Cardiac muscle cell (in vitro differentiated cells and primary cell): ENCODE measurements at regions not wholly inside any gene's neighbourhood (a gene's known extent, or its start where the extent isn't known, plus 50 kb on each side); places are given as distances from the start of the nearest gene placed in this dataset.

Experiments used
- DNase-seq, 2 donors: peaks; one replicate each; pipeline versions ENCODE4 v3.0.0 to v3.0.0-alpha.2; 2010 to 2017; ENCODE audit warnings: low read depth in 1 of 2, low spot score in 1 of 2
- H3K27ac ChIP-seq: fragments of 200-600 bp; sonication (generic); 2 replicates; pipeline ENCODE4 v1.5.1; 2016
- H3K27me3 ChIP-seq: fragments of 200-600 bp; sonication (generic); 2 replicates; pipeline ENCODE4 v1.6.0; 2016; ENCODE audit warnings: control low read depth
- H3K36me3 ChIP-seq: fragments of 200-600 bp; sonication (generic); 2 replicates; pipeline ENCODE4 v1.5.1; 2016; ENCODE audit warnings: control low read depth
- H3K4me1 ChIP-seq: fragments of 200-600 bp; sonication (generic); 2 replicates; pipeline ENCODE4 v1.8.1; 2017; ENCODE audit warnings: low read depth, mild to moderate bottlenecking, mixed run types
- H3K4me3 ChIP-seq: fragments of 200-600 bp; sonication (generic); 2 replicates; pipeline ENCODE4 v1.5.1; 2016; ENCODE audit warnings: mild to moderate bottlenecking
- H3K9me3 ChIP-seq: fragments of 200-600 bp; sonication (generic); 2 replicates; pipeline ENCODE4 v1.5.1; 2017; ENCODE audit warnings: low read depth, mild to moderate bottlenecking, control low read depth
- CTCF ChIP-seq: IDR thresholded peaks from 2 replicates; pipeline ENCODE4 v1.5.1; 2012; ENCODE audit warnings: low read depth, mild to moderate bottlenecking, low read length

DNA sequence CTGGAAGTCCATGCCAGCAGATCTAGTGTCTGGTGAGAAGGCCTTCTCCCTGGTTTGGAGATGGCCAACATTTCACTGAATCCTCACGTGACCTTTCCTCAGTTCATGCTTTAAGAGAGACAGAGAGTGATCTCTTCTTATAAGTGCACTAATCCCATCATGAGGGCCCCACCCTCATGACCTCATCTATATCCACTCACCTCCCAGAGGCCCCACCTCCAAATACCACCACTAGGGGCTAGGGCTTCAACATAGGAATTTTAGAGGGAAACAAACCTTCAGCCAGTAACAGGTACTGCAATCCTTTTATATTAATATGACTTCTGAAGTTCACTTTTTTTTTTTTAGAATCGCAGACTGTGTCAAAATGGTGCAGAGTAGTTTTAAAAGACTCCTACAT, 496.9 kb upstream of the ADAMTS16 start:
- no peaks in the 10 kb centered on the region for H3K9me3 ChIP-seq
- no peak overlapping the region for H3K4me3 ChIP-seq
- H3K27ac ChIP-seq: no peak overlapping the region
- no peak for DNase-seq
- no peak for TF ChIP-seq CTCF
- H3K27me3 ChIP-seq: no peaks in the 10 kb centered on the region
- no peaks in the 10 kb centered on the region for H3K36me3 ChIP-seq
- no peaks in the 10 kb centered on the region for H3K4me1 ChIP-seq

- H3K27ac ChIP-seq: no peak overlapping the region
- no peak for TF ChIP-seq CTCF
- DNase-seq: no peak
- no peaks in the 10 kb centered on the region for H3K27me3 ChIP-seq
- no peaks in the 10 kb centered on the region for H3K9me3 ChIP-seq
- no peaks in the 10 kb centered on the region for H3K4me1 ChIP-seq
- no peaks in the 10 kb centered on the region for H3K36me3 ChIP-seq
- no peak overlapping the region for H3K4me3 ChIP-seq
Observed at GRCh38 chr5:4643960-4644359, 496.2 kb upstream of the ADAMTS16 start.

DNA sequence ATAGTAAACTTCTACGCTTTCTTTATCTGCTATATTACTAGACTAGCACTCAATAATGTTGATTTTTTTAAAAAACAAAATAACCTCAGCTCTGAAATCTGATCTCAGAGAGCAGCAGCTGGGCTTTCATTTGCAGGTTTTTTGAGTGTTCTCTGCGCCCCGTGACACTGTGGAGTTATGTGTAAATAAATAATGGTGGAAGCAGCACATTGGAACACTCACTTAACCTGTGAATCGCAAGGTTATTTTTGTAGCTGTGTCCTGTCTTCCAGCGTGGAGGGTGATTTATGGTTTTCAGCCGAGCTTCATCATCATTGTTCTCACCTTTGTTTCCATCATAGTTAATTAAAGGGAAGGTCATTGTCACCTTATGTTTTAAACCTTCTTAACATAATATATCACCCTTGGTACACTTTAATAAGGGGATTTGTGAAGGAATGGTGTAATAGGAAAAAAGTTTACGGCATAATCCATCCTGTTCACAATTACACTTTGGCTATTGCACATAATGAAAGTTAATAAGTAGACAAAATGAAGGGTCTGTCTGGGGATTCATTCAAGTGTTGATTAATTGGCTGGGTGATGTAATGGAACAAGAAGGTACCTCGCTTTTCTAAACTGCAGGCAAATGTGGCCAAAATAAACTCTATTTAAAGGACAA, 493.3 kb upstream of the ADAMTS16 start:
- H3K4me1 ChIP-seq: no peaks in the 10 kb centered on the region
- H3K9me3 ChIP-seq: no peaks in the 10 kb centered on the region
- TF ChIP-seq CTCF: no peak
- no peaks in the 10 kb centered on the region for H3K27me3 ChIP-seq
- H3K27ac ChIP-seq: no peak overlapping the region
- DNase-seq: no peak
- no peaks in the 10 kb centered on the region for H3K36me3 ChIP-seq
- H3K4me3 ChIP-seq: no peak overlapping the region

- no peaks in the 10 kb centered on the region for H3K27me3 ChIP-seq
- no peaks in the 10 kb centered on the region for H3K9me3 ChIP-seq
- no peak overlapping the region for H3K4me3 ChIP-seq
- DNase-seq: no peak
- no peaks in the 10 kb centered on the region for H3K4me1 ChIP-seq
- no peaks in the 10 kb centered on the region for H3K36me3 ChIP-seq
- H3K27ac ChIP-seq: no peak overlapping the region
- no peak for TF ChIP-seq CTCF
Observed at GRCh38 chr5:4647955-4648354, 492.2 kb upstream of the ADAMTS16 start.

GRCh38 chr5:4651806-4652565, 488.1 kb upstream of the ADAMTS16 start:
- H3K36me3 ChIP-seq: no peaks in the 10 kb centered on the region
- TF ChIP-seq CTCF: no peak
- H3K4me3 ChIP-seq: no peak overlapping the region
- H3K27me3 ChIP-seq: no peaks in the 10 kb centered on the region
- DNase-seq: no peak
- no peaks in the 10 kb centered on the region for H3K9me3 ChIP-seq
- H3K27ac ChIP-seq: no peak overlapping the region
- H3K4me1 ChIP-seq: no peaks in the 10 kb centered on the region
